Breast epithelium (tissue), 4 donors: ENCODE measurements at regions not wholly inside any gene's neighbourhood (a gene's known extent, or its start where the extent isn't known, plus 50 kb on each side); places are given as distances from the start of the nearest gene placed in this dataset.

ENCODE experiments used
- DNase-seq, 2 donors: peaks; one replicate each; pipeline ENCODE4 v3.0.0-alpha.2; 2019; ENCODE audit warnings: low spot score in 2 of 2
- H3K27ac ChIP-seq, 2 donors: fragments of 200-600 bp; sonication (generic) in 1 of 2; one replicate each; pipeline ENCODE4 v1.5.1; 2016 to 2019; ENCODE audit warnings: mild to moderate bottlenecking in 1 of 2
- H3K27me3 ChIP-seq, 2 donors: fragments of 200-600 bp; sonication (generic) in 1 of 2; one replicate each; pipeline versions ENCODE4 v1.5.1 to v1.6.0; 2017 to 2019; ENCODE audit warnings: control low read depth in 1 of 2, mild to moderate bottlenecking in 1 of 2
- H3K36me3 ChIP-seq: fragments of 200-600 bp; one replicate; pipeline ENCODE4 v1.5.1; 2019
- H3K4me1 ChIP-seq, 2 donors: fragments of 200-600 bp; sonication (generic); one replicate each; pipeline ENCODE4 v1.5.1; 2016 to 2019; ENCODE audit warnings: control low read depth in 1 of 2
- H3K4me3 ChIP-seq, 3 donors: fragments of 200-600 bp; sonication (generic); 1 replicate in 2 of 3; 2 replicates in 1 of 3; pipeline ENCODE4 v1.5.1; 2016 to 2019; ENCODE audit warnings: mild to moderate bottlenecking in 3 of 3, moderate library complexity in 2 of 3
- H3K9me3 ChIP-seq, 2 donors: fragments of 200-600 bp; sonication (generic) in 1 of 2; one replicate each; pipeline ENCODE4 v1.5.1; 2016 to 2019; ENCODE audit warnings: control low read depth in 1 of 2
- CTCF ChIP-seq, 3 donors: fragments of 450-650 bp; IDR thresholded peaks; one replicate each; pipeline ENCODE4 v1.5.1; 2016 to 2017; ENCODE audit warnings: antibody characterized with exemption in 3 of 3, mild to moderate bottlenecking in 3 of 3, moderate library complexity in 3 of 3
- POLR2A ChIP-seq: fragments of 450-650 bp; IDR thresholded peaks from one replicate; pipeline ENCODE4 v1.6.1; 2016; ENCODE audit warnings: antibody characterized with exemption, mild to moderate bottlenecking, moderate library complexity
- POLR2AphosphoS5 ChIP-seq, 3 donors: sonication (generic); formaldehyde crosslinking; IDR thresholded peaks; one replicate each; pipeline ENCODE4 v1.6.1; 2017; ENCODE audit warnings: antibody characterized with exemption in 3 of 3
- intact Hi-C: fragments of 100-400 bp; cut with DNase I; formaldehyde crosslinking; loops from one replicate; pipeline ENCODE4 v1.15.1; 2023; ENCODE audit warnings: low total_unique reads

GRCh38 chr5:126096442-126097006 lies 326.7 kb upstream of the GRAMD2B start:
- no peak for DNase-seq
- Histone ChIP-seq H3K27ac (no peak overlapping the region), H3K9me3 (no peaks in the 10 kb centered on the region), H3K4me3 (no peak overlapping the region), H3K27me3 (no peaks in the 10 kb centered on the region), H3K36me3 (no peaks in the 10 kb centered on the region), H3K4me1 (no peaks in the 10 kb centered on the region)
- intact Hi-C loops = no loop called here
- TF ChIP-seq CTCF (IDR thresholded peaks at IDR 0.05) (no peak), POLR2AphosphoS5 (IDR thresholded peaks at IDR 0.05) (no peak), POLR2A (no peak)

GRCh38 chr5:126097876-126098275 lies 325.3 kb upstream of the GRAMD2B start:
- no peak for DNase-seq
- no peaks in the 10 kb centered on the region for H3K27me3 ChIP-seq
- no peaks in the 10 kb centered on the region for H3K9me3 ChIP-seq
- H3K36me3 ChIP-seq = no peaks in the 10 kb centered on the region
- TF ChIP-seq POLR2AphosphoS5 (IDR thresholded peaks at IDR 0.05) (no peak), CTCF (IDR thresholded peaks at IDR 0.05) (no peak), POLR2A (no peak)
- no peak overlapping the region for H3K27ac ChIP-seq
- H3K4me1 ChIP-seq = no peaks in the 10 kb centered on the region
- intact Hi-C loops = no loop called here
- no peak overlapping the region for H3K4me3 ChIP-seq

GRCh38 chr5:126098330-126099017 lies 324.7 kb upstream of the GRAMD2B start:
- no peak for DNase-seq
- TF ChIP-seq POLR2A (no peak), CTCF (IDR thresholded peaks at IDR 0.05) (no peak), POLR2AphosphoS5 (IDR thresholded peaks at IDR 0.05) (no peak)
- intact Hi-C loops = no loop called here
- Histone ChIP-seq H3K36me3 (no peaks in the 10 kb centered on the region), H3K4me3 (no peak overlapping the region), H3K27me3 (no peaks in the 10 kb centered on the region), H3K4me1 (no peaks in the 10 kb centered on the region), H3K27ac (no peak overlapping the region), H3K9me3 (no peaks in the 10 kb centered on the region)

- no peak overlapping the region for H3K27ac ChIP-seq
- intact Hi-C loops = no loop called here
- H3K4me3 ChIP-seq = no peak overlapping the region
- DNase-seq = no peak
- H3K9me3 ChIP-seq = no peaks in the 10 kb centered on the region
- TF ChIP-seq POLR2A (no peak), CTCF (IDR thresholded peaks at IDR 0.05) (no peak), POLR2AphosphoS5 (IDR thresholded peaks at IDR 0.05) (no peak)
- H3K4me1 ChIP-seq = no peaks in the 10 kb centered on the region
- no peaks in the 10 kb centered on the region for H3K36me3 ChIP-seq
- H3K27me3 ChIP-seq = no peaks in the 10 kb centered on the region
Measured at GRCh38 chr5:126099077-126099476, 324.1 kb upstream of the GRAMD2B start.

- Histone ChIP-seq H3K9me3 (no peaks in the 10 kb centered on the region), H3K36me3 (no peaks in the 10 kb centered on the region), H3K27me3 (no peaks in the 10 kb centered on the region), H3K4me3 (no peak overlapping the region), H3K27ac (no peak overlapping the region), H3K4me1 (no peaks in the 10 kb centered on the region)
- DNase-seq = no peak
- intact Hi-C loops = no loop called here
- TF ChIP-seq POLR2A (no peak), CTCF (IDR thresholded peaks at IDR 0.05) (peak in 2 of 3 donors; percentile 12 to 13), POLR2AphosphoS5 (IDR thresholded peaks at IDR 0.05) (no peak)
Measured at GRCh38 chr5:126100767-126101166, 322.4 kb upstream of the GRAMD2B start.
